Right renal cortex interstitium (tissue), 3 donors: ENCODE measurements at regions not wholly inside any gene's neighbourhood (a gene's known extent, or its start where the extent isn't known, plus 50 kb on each side); places are given as distances from the start of the nearest gene placed in this dataset.

Source experiments
- DNase-seq, 3 donors: peaks; one replicate each; pipeline ENCODE4 v3.0.0-alpha.2; 2013; ENCODE audit warnings: low read depth in 3 of 3, low spot score in 2 of 3

- no peak for DNase-seq
Measured at GRCh38 chr9:106682420-106682819, 180.5 kb upstream of the ZNF462 start.

GRCh38 chr9:106683454-106683853 lies 179.5 kb upstream of the ZNF462 start:
- no peak for DNase-seq

GRCh38 chr9:106684940-106685695 lies 177.8 kb upstream of the ZNF462 start:
- DNase-seq, result no peak

GRCh38 chr9:106689089-106689488 lies 173.9 kb upstream of the ZNF462 start:
- DNase-seq, result no peak

- DNase-seq, result no peak
Measured at GRCh38 chr9:106691627-106692026, 171.3 kb upstream of the ZNF462 start.

GRCh38 chr9:106693558-106693957 lies 169.4 kb upstream of the ZNF462 start:
- no peak for DNase-seq

- no peak for DNase-seq
Measured at GRCh38 chr9:106696804-106697203, 166.2 kb upstream of the ZNF462 start.

GRCh38 chr9:106697390-106697749 lies 165.6 kb upstream of the ZNF462 start:
- no peak for DNase-seq

GRCh38 chr9:106697750-106698502 lies 165.0 kb upstream of the ZNF462 start:
- DNase-seq, result peak; percentile 10 to 38 (median 23)

GRCh38 chr9:106700676-106701075 lies 162.3 kb upstream of the ZNF462 start:
- DNase-seq, result no peak

GRCh38 chr9:106701611-106702010 lies 161.4 kb upstream of the ZNF462 start:
- no peak for DNase-seq

- DNase-seq, result no peak
Measured at GRCh38 chr9:106704056-106704615, 158.8 kb upstream of the ZNF462 start.

- no peak for DNase-seq
Measured at GRCh38 chr9:106707291-106707690, 155.7 kb upstream of the ZNF462 start.

- no peak for DNase-seq
Measured at GRCh38 chr9:106707738-106708474, 155.1 kb upstream of the ZNF462 start.

GRCh38 chr9:106708475-106709146 lies 154.4 kb upstream of the ZNF462 start:
- DNase-seq, result no peak

- no peak for DNase-seq
Measured at GRCh38 chr9:106712279-106712678, 150.7 kb upstream of the ZNF462 start.

GRCh38 chr9:106713206-106713605 lies 149.8 kb upstream of the ZNF462 start:
- DNase-seq, result no peak

GRCh38 chr9:106716820-106717219 lies 146.1 kb upstream of the ZNF462 start:
- DNase-seq, result no peak

- DNase-seq, result no peak
Measured at GRCh38 chr9:106717686-106718085, 145.3 kb upstream of the ZNF462 start.

GRCh38 chr9:106718936-106719335 lies 144.0 kb upstream of the ZNF462 start:
- no peak for DNase-seq
